ENCODE measurements at regions not wholly inside any gene's neighbourhood (a gene's known extent, or its start where the extent isn't known, plus 50 kb on each side); places are given as distances from the start of the nearest gene placed in this dataset.

DNA sequence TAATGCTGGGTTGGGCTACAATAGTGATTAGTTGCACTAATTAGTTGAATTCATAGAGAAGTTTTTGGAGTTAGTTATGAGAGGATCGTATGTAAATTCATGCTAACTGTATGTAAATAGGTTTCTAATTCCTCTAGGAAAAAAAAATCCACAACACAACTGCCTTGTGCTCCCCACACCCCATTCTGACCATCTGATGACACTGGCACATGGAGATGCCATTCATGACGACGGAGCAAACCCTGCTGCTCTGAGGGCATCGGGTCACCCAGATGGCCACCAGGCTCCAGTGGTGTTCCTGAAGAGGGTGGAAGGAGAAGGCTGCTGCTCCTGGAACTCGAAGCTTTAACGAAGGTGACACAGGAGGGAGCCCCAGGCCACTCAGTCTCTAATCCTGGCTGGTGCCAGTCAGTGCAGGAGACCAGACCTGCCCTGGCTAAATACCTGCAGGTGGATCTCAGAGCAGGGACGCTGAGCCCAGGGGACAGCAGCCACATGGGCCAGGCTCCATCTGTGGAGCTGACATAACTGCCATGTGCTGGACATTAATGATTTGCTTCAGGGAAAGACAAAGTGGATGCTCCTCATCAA lies 90.3 kb downstream of the FAM50B start:
- TF ChIP-seq, protein P1, sequence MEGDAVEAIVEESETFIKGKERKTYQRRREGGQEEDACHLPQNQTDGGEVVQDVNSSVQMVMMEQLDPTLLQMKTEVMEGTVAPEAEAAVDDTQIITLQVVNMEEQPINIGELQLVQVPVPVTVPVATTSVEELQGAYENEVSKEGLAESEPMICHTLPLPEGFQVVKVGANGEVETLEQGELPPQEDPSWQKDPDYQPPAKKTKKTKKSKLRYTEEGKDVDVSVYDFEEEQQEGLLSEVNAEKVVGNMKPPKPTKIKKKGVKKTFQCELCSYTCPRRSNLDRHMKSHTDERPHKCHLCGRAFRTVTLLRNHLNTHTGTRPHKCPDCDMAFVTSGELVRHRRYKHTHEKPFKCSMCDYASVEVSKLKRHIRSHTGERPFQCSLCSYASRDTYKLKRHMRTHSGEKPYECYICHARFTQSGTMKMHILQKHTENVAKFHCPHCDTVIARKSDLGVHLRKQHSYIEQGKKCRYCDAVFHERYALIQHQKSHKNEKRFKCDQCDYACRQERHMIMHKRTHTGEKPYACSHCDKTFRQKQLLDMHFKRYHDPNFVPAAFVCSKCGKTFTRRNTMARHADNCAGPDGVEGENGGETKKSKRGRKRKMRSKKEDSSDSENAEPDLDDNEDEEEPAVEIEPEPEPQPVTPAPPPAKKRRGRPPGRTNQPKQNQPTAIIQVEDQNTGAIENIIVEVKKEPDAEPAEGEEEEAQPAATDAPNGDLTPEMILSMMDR (IDR thresholded peaks at IDR 0.05), result no peak
- TF ChIP-seq EP300 (IDR thresholded peaks at IDR 0.05), result no peak
- no peak for TF ChIP-seq POLR2A (IDR thresholded peaks at IDR 0.05)

All from tibial nerve (tissue), 4 donors.